NOMO-1 treated with DMSO at 0.1 percent for 48 hours (cell line): ENCODE measurements at regions not wholly inside any gene's neighbourhood (a gene's known extent, or its start where the extent isn't known, plus 50 kb on each side); places are given as distances from the start of the nearest gene placed in this dataset.

Source experiments
- DNase-seq: peaks from one replicate; lab custom pipeline; 2025; ENCODE audit not compliant: unreplicated experiment; lab: John Stamatoyannopoulos, UW

DNA sequence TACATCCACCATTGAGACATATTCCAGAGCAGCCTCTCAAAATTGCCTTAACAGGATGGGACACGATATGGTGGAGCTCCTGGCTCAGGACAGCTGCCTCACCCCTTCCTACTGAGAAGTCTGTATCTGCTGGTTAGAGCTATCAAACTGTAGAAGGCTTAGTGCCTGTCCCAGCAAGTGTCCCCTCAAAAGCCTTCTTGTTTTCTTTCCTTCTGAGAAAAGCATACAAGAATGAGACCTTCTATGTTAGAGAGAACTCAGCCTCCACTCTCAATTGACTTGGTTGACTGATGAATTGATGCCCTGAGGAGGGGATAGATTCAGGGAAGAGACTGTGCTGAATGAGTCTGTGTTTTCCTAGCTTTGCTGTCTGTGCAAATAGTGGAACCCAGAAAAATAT, 2020.9 kb downstream of the TP53TG3F start:
- DNase-seq: no peak

DNA sequence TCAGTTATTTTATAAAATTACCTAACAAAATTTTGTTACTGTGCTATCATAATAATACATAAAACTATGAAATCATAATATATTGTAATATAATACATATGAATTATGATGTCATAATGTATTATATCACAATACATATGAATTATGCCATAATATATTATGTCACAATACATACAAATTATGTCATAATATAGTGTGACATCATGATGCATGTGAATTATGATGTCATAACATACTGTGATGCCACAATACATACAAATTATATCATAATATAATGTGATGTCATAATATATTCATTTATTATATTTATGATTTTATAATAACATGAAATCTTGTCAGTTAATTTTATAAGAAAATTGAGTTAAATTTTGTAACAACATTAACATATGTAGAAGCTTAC, 2021.6 kb downstream of the TP53TG3F start:
- no peak for DNase-seq

DNA sequence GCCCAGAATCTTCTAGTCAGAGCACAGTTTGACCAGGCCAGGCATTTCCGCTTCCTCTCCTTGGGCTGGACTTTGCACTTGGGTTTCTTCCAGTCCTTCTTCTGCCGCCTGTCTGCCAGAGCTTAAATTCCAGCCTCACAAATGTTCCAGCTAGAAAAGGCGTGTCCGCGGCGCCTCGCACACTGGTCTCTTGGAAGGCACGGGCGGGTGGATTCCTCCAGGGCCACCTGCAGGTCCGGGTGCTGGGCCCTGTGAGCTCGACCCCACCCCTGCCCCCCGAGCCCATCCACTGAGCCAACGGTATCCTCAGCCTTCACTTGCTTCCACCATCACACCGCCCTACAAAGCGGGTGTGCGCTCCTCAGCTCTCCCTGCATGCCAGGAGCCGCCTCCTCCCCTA, 2026.5 kb downstream of the TP53TG3F start:
- no peak for DNase-seq

DNA sequence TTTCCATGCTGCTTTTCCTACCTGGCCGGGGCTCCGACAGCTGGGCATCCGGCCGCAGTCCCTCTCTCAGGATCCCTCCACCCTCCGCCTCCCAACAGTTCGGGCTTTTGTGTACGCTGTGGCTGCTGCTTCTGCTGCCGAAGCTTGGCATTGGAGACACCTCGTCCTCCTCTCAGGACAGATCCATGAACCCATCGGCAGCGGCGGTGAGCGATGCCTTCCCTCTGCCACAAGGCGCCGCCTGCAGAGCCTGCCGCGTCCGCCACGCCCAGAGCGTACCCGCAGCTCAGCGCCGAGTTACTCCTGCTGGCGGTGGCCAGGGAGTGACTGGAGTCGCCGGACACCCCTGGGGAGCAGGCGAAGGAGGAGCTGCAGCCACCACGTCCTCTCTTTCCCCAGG, 2032.8 kb downstream of the TP53TG3F start:
- DNase-seq: no peak

DNA sequence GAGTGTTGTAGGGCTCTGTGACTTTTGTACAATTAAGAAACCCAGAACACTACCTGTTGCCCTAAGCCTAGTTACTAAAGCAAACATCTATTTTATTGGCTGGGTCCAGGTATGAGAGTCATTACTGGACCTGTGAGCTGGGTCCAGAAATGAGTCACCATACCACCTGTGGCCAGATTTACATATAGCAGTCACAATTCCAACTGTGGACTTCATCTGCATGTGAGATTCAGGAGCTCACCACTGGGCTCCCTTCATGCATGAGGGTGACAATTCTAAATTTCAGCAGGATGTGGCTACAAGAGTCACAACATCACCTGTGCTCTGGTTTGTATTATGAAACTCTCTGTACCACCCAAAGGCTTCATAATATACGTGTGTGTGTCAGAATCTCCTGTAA, 2038.0 kb downstream of the TP53TG3F start:
- DNase-seq: no peak

DNA sequence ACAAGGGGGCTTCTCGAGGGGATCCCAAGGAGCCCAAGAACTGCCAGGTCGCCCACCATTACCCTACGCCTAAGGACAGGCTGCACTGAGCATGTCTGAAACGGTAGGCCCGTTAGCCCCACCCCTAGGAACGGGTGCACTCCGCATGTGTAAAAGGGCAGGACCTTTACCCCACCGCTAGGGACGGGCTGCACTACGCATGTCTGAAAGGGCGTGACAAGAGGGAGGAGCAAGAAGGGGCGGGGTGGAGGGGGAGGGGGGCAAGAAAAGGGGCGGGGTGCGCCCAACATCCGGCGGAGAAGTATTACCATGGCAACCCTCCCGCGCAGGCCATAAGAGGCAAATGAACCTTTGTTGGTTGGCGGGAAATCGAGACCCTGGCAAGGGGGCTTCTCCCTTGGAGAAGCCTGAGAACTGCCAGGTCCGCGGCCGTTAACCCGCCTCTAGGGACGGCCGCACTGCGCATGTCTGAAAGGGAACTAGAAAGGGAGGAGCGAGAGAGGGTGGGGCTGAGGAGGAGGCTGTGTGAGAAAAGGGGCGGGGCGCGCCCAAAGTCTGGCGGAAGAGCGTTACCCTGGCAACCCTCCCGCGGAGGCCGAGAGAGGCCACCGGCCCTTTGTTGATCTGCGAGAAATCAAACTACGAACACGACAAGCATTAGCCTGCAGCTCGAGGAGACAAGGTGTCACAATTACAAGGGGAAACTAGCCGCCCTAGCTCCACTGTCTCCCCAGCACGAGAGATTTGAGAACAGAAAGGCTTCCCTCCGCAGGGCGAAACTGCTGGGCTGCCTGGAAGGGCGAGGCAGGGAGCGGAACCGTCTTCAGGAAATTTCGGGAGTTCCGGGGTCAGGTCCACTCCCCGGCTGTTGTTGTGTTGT, 2046.8 kb downstream of the TP53TG3F start:
- DNase-seq: no peak

DNA sequence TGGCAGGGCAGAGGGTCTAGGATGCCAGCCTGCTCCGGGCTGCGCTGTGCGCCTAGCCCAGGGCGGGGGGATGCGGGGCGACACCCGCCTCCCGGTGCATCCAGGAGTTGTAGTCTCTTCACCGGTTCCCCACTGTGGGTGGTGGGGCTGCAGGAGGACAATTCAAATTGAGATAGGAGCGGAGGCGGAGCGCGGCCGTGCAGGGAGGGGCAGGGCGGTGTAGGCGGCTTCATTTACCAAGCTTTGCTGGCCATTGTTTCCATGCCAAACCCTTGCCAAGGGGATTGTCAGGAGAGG, 2047.4 kb downstream of the TP53TG3F start:
- DNase-seq: no peak

DNA sequence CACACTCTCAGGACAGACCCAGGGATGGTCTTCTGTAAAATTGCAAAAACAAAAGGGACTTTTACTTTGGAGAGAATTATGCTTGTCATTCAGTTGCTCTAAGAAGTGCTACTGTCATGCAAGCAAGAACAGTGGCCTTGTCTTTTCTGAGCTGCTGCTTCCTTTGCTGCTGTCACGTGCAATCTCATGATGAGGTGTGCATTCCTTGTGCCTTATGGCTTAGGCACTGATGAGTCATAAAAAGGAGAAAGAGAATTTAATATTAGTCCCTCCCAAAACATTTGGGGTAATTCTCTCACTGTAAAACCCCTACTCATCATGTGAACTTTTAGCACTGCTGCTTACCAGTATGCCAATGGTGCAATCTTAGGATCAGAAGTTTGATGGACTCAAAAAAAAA, 2051.3 kb downstream of the TP53TG3F start:
- DNase-seq: no peak

DNA sequence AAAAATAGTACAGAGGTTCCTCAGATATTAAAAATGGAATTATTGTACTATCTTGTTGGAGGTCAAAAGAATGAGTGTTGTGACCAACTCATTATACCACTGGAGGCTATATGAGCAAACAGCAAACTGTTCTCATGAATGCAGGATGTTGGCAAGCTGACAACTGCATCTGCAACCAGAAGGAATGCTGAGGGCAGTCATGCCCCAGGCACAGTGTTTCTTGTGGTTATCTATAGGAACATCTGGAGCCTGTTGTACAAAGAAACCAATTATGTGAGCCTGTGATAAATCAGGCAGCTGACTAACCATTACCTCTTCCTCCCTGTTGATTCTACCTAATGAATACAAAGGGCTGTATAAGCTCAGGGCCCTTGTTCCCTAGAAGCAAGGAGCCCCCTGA, 2057.1 kb downstream of the TP53TG3F start:
- no peak for DNase-seq

DNA sequence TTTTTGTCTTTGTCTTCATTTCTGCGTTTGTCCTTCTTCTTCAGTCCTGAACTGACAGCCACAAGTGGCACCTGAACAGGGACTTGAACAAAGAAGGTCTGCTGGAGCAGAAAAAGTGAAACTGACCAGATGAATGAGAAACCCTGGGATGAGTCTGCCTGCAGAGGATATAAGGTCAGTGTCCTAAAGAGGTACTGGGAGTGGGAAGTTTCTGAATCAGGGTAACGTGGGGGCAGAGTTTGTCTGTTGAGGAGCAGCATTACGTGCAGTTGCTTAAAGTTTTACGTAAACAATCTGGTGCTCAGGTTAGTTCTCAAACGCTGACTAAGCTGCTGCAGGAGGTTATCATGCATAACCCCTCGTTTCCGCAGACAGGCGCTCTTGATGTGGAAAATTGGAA, 2057.6 kb downstream of the TP53TG3F start:
- DNase-seq: no peak

DNA sequence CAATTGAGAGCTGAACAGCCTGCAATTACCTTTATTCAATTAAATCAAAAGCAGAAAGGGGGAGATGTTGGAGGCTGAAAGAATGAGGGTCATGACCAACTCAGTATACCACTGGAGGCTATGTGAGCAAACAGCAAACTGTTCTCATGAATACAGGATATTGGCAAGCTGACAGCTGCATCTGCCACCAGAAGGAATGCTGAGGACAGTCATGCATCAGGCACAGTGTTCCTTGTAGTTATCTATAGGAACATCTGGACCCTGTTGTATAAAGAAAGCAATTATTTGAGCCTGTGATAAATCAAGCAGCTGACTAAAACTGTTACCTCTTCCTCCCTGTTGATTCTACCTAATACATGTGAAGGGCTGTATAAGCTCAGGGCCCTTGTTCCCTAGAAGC, 2064.6 kb downstream of the TP53TG3F start:
- no peak for DNase-seq

DNA sequence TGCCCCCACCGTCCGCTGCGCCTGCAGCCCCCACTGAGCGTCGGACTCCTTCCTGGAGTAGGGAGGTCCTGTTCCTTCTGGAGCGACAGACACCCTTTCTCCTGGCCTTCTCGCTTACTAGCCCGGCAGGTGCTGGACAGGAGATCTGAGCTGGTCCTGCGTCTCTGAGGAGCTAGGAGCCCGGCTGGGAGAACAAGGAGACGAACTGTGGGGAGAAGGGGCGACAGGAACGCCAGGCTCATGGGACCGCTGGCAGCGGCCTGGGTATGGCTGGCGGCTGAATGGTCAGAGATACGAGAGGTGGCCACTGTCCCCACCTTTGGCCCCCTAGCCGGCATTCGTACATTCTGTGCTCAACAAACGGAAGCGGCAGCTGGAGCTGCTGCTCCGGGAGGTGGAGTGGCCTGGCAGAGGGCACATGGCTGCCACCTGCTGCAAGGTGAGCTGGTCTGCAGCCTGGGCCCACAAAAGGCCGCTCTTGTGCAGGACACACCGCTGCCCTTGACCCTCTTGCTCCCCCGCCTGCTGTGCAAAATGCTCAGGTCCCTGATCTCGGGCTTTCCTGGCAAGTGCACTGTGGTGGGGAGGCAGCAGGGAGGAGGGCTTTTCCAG, 2066.7 kb downstream of the TP53TG3F start:
- DNase-seq: no peak

DNA sequence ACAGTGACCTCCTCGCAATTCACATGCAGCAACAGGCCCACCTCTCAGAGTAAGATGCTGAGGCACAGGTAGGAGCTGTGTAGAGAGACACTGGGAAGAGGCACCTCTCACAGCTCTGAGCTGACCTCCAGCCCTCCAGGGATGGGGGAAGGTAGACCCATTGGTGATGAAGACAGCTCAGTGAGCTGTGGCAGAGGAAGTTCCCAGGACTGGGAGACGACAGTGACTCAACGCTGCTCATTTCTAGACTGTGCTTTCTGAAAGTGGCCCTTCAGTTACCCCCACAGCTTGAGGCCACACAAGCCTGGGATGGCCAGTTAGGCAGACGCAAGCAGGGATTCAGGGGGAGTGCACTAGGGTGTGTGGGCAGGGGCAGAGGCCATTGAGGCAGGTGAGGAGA, 2073.2 kb downstream of the TP53TG3F start:
- DNase-seq: no peak

DNA sequence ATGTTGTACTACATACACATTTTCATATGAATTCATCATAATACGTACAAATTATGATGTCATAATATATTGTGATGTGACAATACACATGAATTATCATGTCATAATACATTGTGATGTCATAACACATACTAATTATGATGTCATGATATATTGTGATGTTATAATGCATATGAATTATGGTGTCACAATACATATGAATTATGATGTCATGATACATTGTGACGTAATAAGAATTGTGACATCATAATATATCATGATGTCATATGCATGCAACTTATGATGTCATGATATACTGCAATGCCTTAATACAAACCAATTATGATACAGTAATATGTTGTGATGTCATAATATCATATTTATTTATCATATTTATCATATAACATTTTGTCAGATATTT, 2074.3 kb downstream of the TP53TG3F start:
- no peak for DNase-seq

DNA sequence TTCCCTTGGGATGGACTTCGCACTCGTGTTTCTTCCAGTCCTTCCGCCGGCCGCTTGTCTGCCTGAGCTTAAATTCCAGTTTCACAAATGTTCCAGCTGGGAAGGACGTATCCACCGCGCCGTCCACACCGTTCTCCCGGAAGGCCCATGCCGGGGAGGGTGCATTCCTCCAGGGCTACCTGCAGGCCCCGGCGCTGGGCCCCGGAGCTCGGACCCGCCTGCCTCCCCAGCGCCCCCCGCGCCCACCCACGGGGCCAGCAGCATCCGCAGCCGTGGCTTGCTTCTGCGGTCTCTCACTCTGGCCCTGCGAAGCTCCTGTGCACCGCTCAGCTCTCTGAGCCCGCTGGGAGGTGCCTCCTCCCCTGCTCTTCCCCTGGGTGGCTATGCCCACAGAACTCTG, 2084.1 kb downstream of the TP53TG3F start:
- DNase-seq: no peak

DNA sequence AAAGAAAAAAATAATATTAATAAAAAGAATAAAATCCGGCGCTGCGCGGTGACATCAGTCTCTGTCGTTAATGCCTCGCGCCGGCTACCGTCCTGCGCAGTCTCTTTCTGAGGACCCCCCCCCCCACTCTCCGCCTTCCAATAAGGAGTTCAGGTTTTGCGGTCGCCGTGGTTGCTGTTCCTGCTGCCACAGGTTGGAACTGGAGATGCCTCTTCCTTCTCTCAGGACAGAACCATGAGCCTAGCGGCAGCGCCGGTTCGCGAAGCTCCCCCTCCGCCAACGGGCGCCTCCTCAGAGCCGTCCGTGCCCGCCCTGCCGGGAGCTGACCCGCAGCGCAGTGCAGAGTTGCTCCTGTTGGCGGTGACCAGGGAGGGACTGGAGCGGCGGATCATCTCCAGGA, 2093.4 kb downstream of the TP53TG3F start:
- no peak for DNase-seq

DNA sequence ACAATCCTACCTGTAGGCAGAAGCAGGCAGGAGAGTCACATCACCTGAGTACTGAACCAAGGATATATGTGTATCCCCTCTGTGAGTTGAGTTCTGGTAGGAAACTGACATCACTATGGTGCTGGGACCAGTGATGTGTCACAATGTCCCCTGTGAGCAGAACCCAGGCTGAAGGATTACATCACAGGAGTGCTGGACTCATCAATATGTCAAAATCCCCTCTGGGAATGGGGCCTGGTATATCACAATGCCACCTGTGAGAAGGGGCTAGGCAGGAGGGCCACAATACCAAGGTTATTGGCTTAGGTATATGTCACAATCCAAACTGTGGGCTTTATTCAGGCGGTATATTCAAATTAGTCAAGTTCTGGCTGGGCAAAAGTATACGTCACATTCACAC, 2098.3 kb downstream of the TP53TG3F start:
- DNase-seq: no peak

DNA sequence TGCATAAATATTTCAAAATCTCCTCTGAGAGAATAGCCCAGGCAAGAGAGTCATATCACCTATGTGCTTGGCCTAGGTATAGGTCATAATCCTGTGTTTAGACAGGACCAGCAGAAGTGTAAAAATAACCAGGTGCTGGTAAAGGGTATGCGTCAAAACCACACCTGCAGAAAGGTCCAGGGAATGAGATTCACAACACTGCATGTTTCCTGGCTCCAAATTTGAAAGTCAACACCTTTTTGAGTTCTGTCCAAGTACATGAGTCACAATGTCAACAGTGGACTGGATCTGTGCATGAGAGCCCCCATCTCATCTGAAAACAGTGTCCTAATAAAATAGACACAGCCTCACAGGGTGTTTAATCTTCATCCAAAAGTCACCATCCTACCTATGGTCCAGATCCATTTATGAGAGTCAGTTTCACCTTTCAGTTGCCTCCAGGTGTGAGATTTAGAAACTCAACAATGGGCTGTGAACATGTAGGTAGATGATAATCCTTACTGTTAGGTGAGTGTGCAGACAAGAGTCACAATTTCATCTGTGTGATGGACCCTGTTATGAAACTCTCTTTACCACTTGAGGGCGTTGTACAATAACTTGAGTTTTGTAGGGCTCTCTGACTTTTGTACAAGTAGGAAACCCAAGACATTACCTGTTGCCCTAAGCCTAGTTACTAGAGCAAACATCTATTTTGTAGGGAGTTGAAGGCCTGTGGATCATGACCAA, 2100.7 kb downstream of the TP53TG3F start:
- DNase-seq: no peak

DNA sequence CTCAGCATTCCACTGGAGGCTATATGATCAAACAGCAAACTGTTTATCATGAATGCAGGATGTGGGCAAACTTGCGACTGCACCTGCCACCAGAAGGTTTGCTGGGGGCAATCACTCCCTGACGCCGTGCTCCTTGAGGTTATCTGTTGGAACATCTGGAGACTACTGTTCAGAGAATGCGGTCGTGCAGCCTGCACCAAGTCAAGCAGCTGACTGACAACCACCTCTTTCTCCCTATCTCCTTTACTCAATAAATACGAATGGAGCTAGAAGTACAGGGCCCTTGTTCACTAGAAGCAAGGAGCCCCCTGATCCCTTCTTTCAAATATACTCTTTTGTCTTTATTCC, 2101.2 kb downstream of the TP53TG3F start:
- DNase-seq: no peak

DNA sequence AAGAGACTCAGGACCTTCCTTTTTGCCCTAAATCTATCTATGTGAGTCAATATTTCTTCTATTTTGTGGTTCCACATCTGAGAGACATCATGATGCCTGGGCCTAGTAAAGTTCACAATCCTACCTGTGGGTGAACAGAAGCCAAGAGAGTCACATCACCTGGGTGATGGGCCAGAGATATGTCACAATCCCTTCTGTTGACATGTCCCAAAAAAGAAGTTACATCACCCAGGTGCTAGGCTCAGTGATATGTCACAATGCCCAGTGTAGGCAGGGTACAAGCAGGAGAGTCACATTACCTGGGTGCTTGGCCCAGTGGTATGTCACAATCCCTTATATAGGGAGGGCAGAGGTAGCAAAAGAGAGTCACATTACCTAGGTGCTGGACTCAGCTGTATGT, 2101.9 kb downstream of the TP53TG3F start:
- DNase-seq: no peak

DNA sequence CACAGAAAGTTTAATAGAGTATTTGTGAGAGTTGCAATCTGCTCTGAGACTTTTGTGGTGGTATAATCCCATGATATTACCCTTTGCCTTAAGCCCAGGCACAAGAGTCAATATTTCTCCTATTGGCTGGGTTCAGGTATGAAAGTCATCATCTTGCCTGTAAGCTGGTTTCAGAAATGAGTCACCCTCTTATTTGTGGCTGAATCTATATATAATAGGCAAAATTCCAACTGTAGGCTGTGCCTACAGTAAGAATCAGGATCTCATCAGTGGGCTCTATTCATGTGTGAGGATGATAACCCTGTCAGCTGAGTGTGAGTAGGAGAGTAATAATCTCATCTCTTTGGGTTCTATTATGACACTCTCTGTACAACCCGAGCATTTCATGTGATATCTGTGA, 2103.1 kb downstream of the TP53TG3F start:
- DNase-seq: no peak

DNA sequence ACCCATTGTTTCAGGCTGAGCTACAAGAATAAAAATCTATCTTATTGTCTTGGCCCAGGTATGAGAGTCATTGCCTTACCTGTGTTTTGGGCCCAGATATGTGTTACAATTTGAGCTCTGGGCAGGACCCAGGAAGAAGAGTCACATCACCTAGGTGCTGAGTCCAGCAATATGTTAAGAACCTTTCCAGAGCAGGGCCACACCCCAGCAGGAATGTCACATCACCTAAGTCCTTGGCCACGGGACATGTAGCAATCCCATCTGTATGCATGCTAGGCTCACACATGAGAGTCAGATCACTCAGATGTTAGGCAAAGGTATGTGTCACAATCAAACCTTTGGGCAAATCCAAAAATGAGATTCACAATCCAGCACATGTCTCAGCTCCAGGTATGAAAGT, 2103.5 kb downstream of the TP53TG3F start:
- DNase-seq: no peak
